ENCODE measurements at regions not wholly inside any gene's neighbourhood (a gene's known extent, or its start where the extent isn't known, plus 50 kb on each side); places are given as distances from the start of the nearest gene placed in this dataset.

- no peak for DNase-seq (ENCODE audit: low spot score)
Observed at GRCh38 chr2:142236181-142236580, 105.4 kb upstream of the LRP1B start.

- no peak for DNase-seq (ENCODE audit: low spot score)
Observed at GRCh38 chr2:142234741-142235140, 103.9 kb upstream of the LRP1B start.

DNA sequence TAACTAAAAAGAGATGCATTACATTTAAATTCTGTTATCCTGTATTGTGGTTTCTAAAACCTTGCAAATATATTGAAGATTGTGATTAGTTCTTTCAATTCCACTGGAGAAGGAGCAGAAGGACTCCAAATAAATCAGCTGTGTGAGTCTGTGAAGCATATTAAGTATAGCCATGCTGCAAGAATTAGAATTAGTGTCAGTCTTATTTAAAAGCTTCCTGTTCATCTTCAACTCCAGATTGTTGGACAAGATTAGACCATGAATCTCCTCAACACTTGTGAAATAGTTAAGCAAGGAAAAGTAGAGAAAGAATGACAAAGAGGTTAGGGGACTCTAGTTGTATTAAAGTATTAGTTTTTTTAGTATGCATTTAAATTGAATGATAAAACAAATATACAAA lies 92.5 kb upstream of the LRP1B start:
- DNase-seq (ENCODE audit: low spot score) = no peak

GRCh38 chr2:142222715-142223114 lies 91.9 kb upstream of the LRP1B start:
- DNase-seq (ENCODE audit: low spot score) = no peak

GRCh38 chr2:142220901-142221300 lies 90.1 kb upstream of the LRP1B start:
- no peak for DNase-seq (ENCODE audit: low spot score)

DNA sequence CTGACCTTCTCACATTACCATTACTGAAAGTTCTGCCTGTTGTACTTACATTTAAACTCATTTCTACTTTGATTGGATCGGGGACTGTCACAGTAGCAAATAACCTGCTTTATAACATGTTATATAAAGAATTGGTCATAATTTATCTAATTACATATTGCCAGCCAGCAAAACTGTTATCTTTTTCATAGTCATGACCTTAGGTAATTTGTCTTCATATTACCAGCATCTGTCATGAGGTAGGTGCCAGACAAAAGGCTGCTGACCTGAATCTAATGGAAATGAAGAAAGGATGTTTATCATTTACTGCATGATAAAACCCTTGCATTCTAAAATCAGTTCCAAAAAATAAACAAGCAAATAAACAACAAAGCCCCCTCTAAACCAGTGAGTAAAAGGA lies 89.4 kb upstream of the LRP1B start:
- DNase-seq (ENCODE audit: low spot score) = no peak

DNA sequence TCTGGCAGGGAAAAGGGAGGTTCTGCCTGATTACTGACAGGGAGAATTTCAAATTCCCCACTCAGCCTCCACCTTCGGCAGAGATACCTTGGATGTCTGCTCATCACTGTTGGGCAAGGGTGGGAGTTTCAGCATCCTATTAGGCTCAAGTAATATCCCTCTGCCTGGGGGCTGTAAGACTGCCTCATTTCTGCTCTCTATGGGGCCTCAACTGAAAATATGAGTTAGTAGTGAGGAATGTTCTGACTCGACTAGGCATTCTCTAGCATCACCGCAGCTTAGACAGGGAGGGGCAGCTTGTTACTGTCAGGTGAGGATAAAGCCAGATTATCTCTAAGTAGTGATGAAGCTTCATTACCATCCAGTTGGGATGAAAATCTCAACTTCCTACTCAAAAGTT lies 87.7 kb upstream of the LRP1B start:
- DNase-seq (ENCODE audit: low spot score) = no peak

DNA sequence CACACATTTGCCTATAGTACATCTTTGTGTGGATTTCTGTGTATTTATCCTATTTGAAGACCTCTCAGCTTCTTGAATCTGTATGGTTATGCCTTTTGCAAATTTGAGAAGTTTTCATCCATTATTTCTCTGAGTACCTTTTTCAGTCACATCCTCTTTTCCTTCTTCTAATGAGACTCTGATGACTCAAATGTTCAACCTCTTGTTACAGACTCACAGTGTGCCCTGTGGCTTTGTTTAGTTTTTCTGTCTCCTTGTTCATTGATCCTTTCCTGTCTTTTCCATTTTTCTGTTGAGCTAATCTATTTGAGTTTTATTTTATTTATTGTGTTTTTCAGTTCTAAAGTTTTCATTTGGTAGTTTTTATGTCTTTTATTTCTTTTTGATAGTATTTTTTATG lies 87.0 kb upstream of the LRP1B start:
- DNase-seq (ENCODE audit: low spot score) = no peak

DNA sequence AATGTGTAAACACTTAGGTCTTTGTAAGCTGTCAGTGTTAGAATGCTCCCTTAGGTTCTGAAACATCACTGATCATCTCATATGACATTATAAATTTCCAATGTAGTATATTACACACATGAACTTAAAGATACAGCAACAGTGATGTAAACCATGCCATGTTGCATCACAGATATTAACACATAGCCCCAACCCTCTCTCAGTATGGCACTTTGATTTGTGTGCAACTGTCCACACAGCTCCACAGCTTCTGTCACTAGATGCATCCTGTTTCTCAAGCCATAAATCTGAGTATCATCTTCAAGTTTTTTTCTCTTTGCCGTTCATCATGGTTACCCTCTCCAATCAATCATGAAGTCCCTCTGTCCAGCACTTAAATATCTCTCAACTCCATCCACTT lies 69.2 kb upstream of the LRP1B start:
- DNase-seq (ENCODE audit: low spot score) = no peak

GRCh38 chr2:142199073-142199472 lies 68.3 kb upstream of the LRP1B start:
- DNase-seq (ENCODE audit: low spot score) = no peak

DNA sequence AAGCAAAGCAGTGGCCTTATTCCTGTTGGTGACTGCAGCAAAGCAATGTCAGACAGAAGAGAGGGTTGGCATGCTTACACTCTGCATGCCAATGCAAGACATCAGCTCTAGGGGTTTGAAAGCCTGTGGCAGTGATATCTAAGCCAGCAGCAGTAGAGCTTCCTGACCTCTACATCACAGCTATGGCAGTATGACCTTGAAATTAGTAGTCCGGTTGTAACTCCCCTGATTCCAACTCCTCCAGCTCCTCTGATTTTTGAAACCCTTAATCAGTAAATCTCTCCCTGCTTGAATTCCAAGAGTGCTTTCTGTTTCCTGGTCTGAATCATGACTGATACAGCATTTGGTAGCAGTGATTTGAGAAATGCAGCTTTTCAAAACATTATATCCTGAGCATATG lies 60.0 kb upstream of the LRP1B start:
- DNase-seq (ENCODE audit: low spot score) = no peak

- no peak for DNase-seq (ENCODE audit: low spot score)
Observed at GRCh38 chr2:142189501-142189900, 58.7 kb upstream of the LRP1B start.

- DNase-seq (ENCODE audit: low spot score) = no peak
Observed at GRCh38 chr2:142188562-142188961, 57.7 kb upstream of the LRP1B start.

- peak; percentile 37 for DNase-seq (ENCODE audit: low spot score)
Observed at GRCh38 chr2:142180820-142181533, 50.2 kb upstream of the LRP1B start.

Measured in Ammon's horn (tissue), 1 donor.